Stimulated activated effector memory CD8-positive, alpha-beta T cell treated with anti-CD3 and anti-CD28 coated beads, Interleukin-12 subunit alpha, Interleukin-12 subunit beta, amount 100 ng/mL, for 72 hours (primary cell): ENCODE measurements at regions not wholly inside any gene's neighbourhood (a gene's known extent, or its start where the extent isn't known, plus 50 kb on each side); places are given as distances from the start of the nearest gene placed in this dataset.
"Not testable (repeated sequence)": the region's sequence is repeated elsewhere in the genome, so short reads cannot be mapped to it uniquely, and the experiment has no call there.

ENCODE experiments used
- ATAC-seq: fragments of 150-1000 bp; cut with Tn5 transposase; 2 replicates; pipeline ENCODE4 v1.10.0; 2021
- DNase-seq, 2 donors: peaks; one replicate each; pipeline ENCODE4 v3.0.0; 2021 to 2022; ENCODE audit warnings: low spot score in 2 of 2
- H3K27ac Mint-ChIP-seq: one replicate; pipeline ENCODE4 v1.8.0; 2022; ENCODE audit warnings: mild to moderate bottlenecking, mixed read lengths
- H3K36me3 Mint-ChIP-seq: one replicate; pipeline ENCODE4 v1.8.0; 2022; ENCODE audit warnings: mild to moderate bottlenecking, mixed read lengths
- H3K4me1 Mint-ChIP-seq: one replicate; pipeline ENCODE4 v1.8.0; 2022; ENCODE audit warnings: mixed read lengths
- H3K4me3 Mint-ChIP-seq: one replicate; pipeline ENCODE4 v1.8.0; 2022; ENCODE audit warnings: mild to moderate bottlenecking, mixed read lengths
- H3K9me3 Mint-ChIP-seq: one replicate; pipeline ENCODE4 v1.8.0; 2022; ENCODE audit warnings: mixed read lengths

GRCh38 chr4:130044788-130045531, 949.0 kb downstream of the C4orf33 start:
- Mint-ChIP-seq H3K9me3 (peaks cover 13% of the 10 kb centered on the region), H3K4me1 (no peaks in the 10 kb centered on the region), H3K36me3 (no peaks in the 10 kb centered on the region), H3K27ac (no peak overlapping the region), H3K4me3 (no peak overlapping the region)
- ATAC-seq (no peak), DNase-seq (no peak)

- DNase-seq = no peak
- Mint-ChIP-seq H3K36me3 (no peaks in the 10 kb centered on the region), H3K27ac (no peak overlapping the region), H3K9me3 (peaks cover 15% of the 10 kb centered on the region), H3K4me1 (no peaks in the 10 kb centered on the region), H3K4me3 (no peak overlapping the region)
- ATAC-seq = no peak
Measured at GRCh38 chr4:130053723-130054122, 957.8 kb downstream of the C4orf33 start.

GRCh38 chr4:130054908-130055307, 959.0 kb downstream of the C4orf33 start:
- Mint-ChIP-seq H3K36me3 (no peaks in the 10 kb centered on the region), H3K4me1 (no peaks in the 10 kb centered on the region), H3K4me3 (no peak overlapping the region), H3K27ac (no peak overlapping the region), H3K9me3 (peaks cover 10% of the 10 kb centered on the region)
- DNase-seq (no peak), ATAC-seq (no peak)

- no peak overlapping the region for H3K27ac Mint-ChIP-seq
- no peaks in the 10 kb centered on the region for H3K36me3 Mint-ChIP-seq
- H3K4me1 Mint-ChIP-seq = no peaks in the 10 kb centered on the region
- no peak for ATAC-seq
- H3K4me3 Mint-ChIP-seq = no peak overlapping the region
- H3K9me3 Mint-ChIP-seq = peaks cover 13% of the 10 kb centered on the region
- DNase-seq = no peak
Measured at GRCh38 chr4:130056286-130056685, 960.3 kb downstream of the C4orf33 start.

GRCh38 chr4:130064471-130064870, 968.5 kb downstream of the C4orf33 start:
- Mint-ChIP-seq H3K9me3 (peaks cover 2% of the 10 kb centered on the region), H3K4me3 (no peak overlapping the region), H3K27ac (no peak overlapping the region), H3K4me1 (no peaks in the 10 kb centered on the region), H3K36me3 (no peaks in the 10 kb centered on the region)
- ATAC-seq (no peak), DNase-seq (no peak)

- Mint-ChIP-seq H3K9me3 (no peaks in the 10 kb centered on the region), H3K4me1 (no peaks in the 10 kb centered on the region), H3K4me3 (no peak overlapping the region), H3K36me3 (no peaks in the 10 kb centered on the region), H3K27ac (no peak overlapping the region)
- no peak for ATAC-seq
- DNase-seq = no peak
Measured at GRCh38 chr4:130067419-130067818, 971.5 kb downstream of the C4orf33 start.

- H3K9me3 Mint-ChIP-seq = no peaks in the 10 kb centered on the region
- H3K27ac Mint-ChIP-seq = no peak overlapping the region
- DNase-seq (no peak), ATAC-seq (no peak)
- no peaks in the 10 kb centered on the region for H3K36me3 Mint-ChIP-seq
- no peak overlapping the region for H3K4me3 Mint-ChIP-seq
- H3K4me1 Mint-ChIP-seq = no peaks in the 10 kb centered on the region
Measured at GRCh38 chr4:130068072-130068471, 972.1 kb downstream of the C4orf33 start.

- Mint-ChIP-seq H3K9me3 (peaks cover 6% of the 10 kb centered on the region), H3K4me1 (no peaks in the 10 kb centered on the region), H3K27ac (no peak overlapping the region), H3K4me3 (no peak overlapping the region), H3K36me3 (no peaks in the 10 kb centered on the region)
- no peak for ATAC-seq
- DNase-seq = no peak
Measured at GRCh38 chr4:130071746-130072145, 975.8 kb downstream of the C4orf33 start.

GRCh38 chr4:130073145-130073790, 977.3 kb downstream of the C4orf33 start:
- peaks cover 8% of the 10 kb centered on the region for H3K9me3 Mint-ChIP-seq
- no peaks in the 10 kb centered on the region for H3K4me1 Mint-ChIP-seq
- no peak for DNase-seq
- ATAC-seq = no peak
- no peak overlapping the region for H3K27ac Mint-ChIP-seq
- H3K4me3 Mint-ChIP-seq = no peak overlapping the region
- no peaks in the 10 kb centered on the region for H3K36me3 Mint-ChIP-seq

GRCh38 chr4:130074096-130074495, 978.1 kb downstream of the C4orf33 start:
- Mint-ChIP-seq H3K4me1 (no peaks in the 10 kb centered on the region), H3K4me3 (no peak overlapping the region), H3K36me3 (no peaks in the 10 kb centered on the region), H3K9me3 (peaks cover 8% of the 10 kb centered on the region), H3K27ac (no peak overlapping the region)
- DNase-seq (no peak), ATAC-seq (no peak)

GRCh38 chr4:130077275-130077674, 981.3 kb downstream of the C4orf33 start:
- Mint-ChIP-seq H3K9me3 (peaks cover 8% of the 10 kb centered on the region), H3K4me3 (no peak overlapping the region), H3K27ac (no peak overlapping the region), H3K4me1 (no peaks in the 10 kb centered on the region), H3K36me3 (no peaks in the 10 kb centered on the region)
- DNase-seq (no peak), ATAC-seq (no peak)

GRCh38 chr4:130079027-130079426, 983.1 kb downstream of the C4orf33 start:
- DNase-seq, H3K36me3 Mint-ChIP-seq, H3K4me3 Mint-ChIP-seq, H3K4me1 Mint-ChIP-seq, ATAC-seq, H3K27ac Mint-ChIP-seq, H3K9me3 Mint-ChIP-seq: not testable (repeated sequence)

- H3K9me3 Mint-ChIP-seq = peaks cover 5% of the 10 kb centered on the region
- no peak overlapping the region for H3K27ac Mint-ChIP-seq
- ATAC-seq = no peak
Measured at GRCh38 chr4:130080872-130081451, 985.0 kb downstream of the C4orf33 start.

GRCh38 chr4:130090427-130090826, 994.5 kb downstream of the C4orf33 start:
- no peak overlapping the region for H3K27ac Mint-ChIP-seq
- ATAC-seq (no peak), DNase-seq (no peak)
- no peak overlapping the region for H3K4me3 Mint-ChIP-seq
- peaks cover 9% of the 10 kb centered on the region for H3K9me3 Mint-ChIP-seq
- no peaks in the 10 kb centered on the region for H3K36me3 Mint-ChIP-seq
- H3K4me1 Mint-ChIP-seq = no peaks in the 10 kb centered on the region

More at GRCh38 chr4:130080872-130081451, 985.0 kb downstream of the C4orf33 start:
- Mint-ChIP-seq H3K36me3 (no peaks in the 10 kb centered on the region), H3K4me3 (no peak overlapping the region), H3K4me1 (no peaks in the 10 kb centered on the region)
- DNase-seq = no peak

- no peak overlapping the region for H3K27ac Mint-ChIP-seq
- no peak for DNase-seq
- no peak overlapping the region for H3K4me3 Mint-ChIP-seq
- H3K4me1 Mint-ChIP-seq = no peaks in the 10 kb centered on the region
- no peak for ATAC-seq
- peaks cover 8% of the 10 kb centered on the region for H3K9me3 Mint-ChIP-seq
- no peaks in the 10 kb centered on the region for H3K36me3 Mint-ChIP-seq
Measured at GRCh38 chr4:130092187-130093015, 996.4 kb downstream of the C4orf33 start.
